T-helper 2 cell treated with Interferon-gamma antibody and Interleukin-4, amounts not matched to agents 100 ng/mL and 5 ng/mL, for 36 hours (primary cell): ENCODE measurements at regions not wholly inside any gene's neighbourhood (a gene's known extent, or its start where the extent isn't known, plus 50 kb on each side); places are given as distances from the start of the nearest gene placed in this dataset.

ENCODE experiments used
- intact Hi-C: fragments of 100-400 bp; cut with micrococcal nuclease; formaldehyde crosslinking; loops from one replicate; pipeline ENCODE4 v1.15.1; 2023

- intact Hi-C loops, result no loop called here
Observed at GRCh38 chr5:111977436-111977829, 220.4 kb upstream of the NREP start.

DNA sequence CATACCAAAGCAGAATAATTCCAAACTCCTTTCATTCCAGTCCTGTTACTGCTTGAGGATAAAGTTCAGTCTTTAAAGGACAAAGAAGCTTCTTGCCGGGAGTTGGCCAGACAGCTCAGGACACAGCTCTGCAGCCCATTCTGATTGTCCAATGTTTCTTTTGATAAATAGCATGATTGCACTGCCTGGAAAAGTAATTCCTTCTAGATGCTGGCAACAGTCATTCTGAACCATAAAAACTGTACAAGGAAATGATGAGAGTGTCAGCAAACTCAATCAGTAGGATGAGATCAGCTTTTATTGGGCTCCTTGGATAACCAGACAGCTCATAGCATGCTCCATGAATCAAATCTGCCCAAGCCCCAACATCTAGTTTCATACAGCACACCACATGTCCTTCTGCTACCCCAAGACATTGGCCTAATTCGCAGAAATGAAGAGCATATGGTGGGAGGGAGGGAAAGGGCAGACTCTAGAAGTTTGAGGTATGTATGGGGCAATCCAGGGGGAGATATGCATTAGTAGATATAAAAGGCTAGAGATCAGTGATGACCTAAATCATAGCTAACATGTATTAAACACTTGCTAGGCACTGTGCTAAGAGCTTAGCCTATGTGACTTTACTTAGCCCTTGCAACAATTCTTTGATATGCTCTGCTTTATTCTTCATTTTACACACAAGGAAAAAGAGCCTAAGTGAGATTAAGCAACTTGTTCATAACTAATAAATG lies 219.9 kb upstream of the NREP start:
- intact Hi-C loops, result no loop called here

DNA sequence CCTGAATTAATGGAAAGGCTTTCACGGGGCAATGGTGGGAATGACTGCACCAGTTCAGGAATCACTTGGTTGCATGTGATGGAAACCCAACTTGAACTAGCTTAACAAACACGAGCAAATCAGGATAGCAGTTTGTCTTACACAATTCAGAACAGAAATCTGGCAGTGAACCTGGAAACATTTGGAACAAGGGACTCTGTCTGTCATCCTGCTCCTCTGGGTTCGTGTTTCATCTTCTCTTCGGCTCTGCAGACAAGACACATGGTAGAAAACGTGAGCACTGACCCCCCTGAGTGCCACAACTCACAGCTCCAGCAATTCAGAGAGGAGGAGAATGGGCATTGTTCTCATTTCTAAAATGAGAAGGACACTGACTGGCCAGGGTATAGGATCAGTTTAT lies 218.1 kb upstream of the NREP start:
- intact Hi-C loops, result no loop called here

- intact Hi-C loops, result no loop called here
Observed at GRCh38 chr5:111973961-111974360, 217.0 kb upstream of the NREP start.

DNA sequence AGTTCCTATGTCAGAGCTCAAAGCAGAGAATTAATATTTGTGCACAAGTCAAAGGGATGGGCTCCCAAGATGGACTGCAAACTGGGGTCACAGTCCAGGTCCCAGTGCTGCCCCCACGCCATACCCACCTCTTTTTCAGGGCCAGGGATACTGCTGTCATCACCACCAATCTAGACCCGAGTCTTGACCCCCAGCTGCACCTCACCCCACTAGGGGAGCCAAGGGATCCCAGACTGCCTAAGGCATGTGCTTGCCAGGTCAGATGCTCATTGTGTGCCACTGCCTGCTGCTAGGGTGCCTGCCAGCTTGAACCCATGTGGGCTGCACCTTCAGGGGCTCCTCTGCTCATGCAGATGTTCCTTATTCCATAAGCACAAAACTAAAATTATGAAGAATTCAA lies 215.6 kb upstream of the NREP start:
- intact Hi-C loops, result no loop called here

- intact Hi-C loops, result no loop called here
Observed at GRCh38 chr5:111972080-111972479, 215.1 kb upstream of the NREP start.

DNA sequence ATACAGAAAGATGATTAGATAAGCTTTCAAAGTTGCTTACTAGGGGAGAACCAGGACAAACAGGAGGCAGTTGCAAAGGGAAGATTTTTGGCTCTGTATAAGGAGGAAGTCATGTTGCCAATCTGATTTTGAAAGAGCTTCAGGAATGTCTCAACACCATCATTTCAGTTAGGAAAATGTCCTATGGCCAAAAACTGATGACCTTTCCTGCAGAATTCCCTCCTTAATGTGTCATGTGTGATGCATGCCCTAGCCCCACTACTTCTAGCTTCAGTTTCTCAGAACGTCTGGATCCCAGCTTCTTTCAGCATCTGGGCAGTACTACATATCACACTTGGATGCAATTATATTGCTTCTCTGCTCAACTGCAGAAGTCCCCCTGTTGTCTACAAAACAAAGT lies 211.5 kb upstream of the NREP start:
- intact Hi-C loops, result no loop called here

- intact Hi-C loops, result no loop called here
Observed at GRCh38 chr5:111967463-111967862, 210.5 kb upstream of the NREP start.

DNA sequence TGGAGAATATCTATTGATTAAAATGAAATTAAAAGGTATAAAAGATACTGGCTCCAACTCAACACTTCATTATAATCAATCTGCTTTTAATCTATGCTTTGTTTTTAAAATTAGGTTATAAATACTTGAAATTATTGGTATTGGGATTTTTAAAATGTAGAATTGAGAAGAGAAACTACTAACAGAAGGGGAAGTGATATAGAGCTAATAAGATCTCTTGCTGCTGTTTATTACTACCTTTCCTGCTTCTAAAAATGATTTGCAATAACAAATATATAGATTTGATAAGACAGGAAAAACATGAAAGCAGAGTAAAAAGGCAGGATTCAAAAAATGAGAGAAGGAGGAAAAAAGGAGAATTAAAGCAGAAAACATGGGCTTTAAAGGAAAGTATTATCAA lies 209.3 kb upstream of the NREP start:
- intact Hi-C loops, result no loop called here

DNA sequence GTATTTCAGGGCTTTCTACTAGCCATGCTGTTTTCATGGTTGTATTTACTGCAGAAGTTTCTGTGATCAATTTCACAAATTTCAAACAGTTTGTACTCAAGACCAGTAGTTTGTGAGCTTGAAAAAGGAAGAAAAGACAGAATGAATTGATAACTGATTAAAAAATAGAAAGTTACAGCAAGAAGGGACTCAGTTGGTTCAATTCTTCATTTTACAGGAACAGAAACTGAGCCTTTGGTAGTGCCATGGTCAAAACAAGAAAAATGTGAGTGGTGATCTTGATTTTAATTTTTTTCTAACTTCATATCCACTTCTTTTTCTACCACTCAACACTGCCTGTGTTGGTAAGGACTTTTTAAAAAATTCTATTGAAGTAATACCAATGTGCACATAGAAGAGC lies 206.6 kb upstream of the NREP start:
- intact Hi-C loops, result no loop called here

GRCh38 chr5:111962906-111963305 lies 205.9 kb upstream of the NREP start:
- intact Hi-C loops, result no loop called here

- intact Hi-C loops, result no loop called here
Observed at GRCh38 chr5:111961862-111962261, 204.9 kb upstream of the NREP start.

DNA sequence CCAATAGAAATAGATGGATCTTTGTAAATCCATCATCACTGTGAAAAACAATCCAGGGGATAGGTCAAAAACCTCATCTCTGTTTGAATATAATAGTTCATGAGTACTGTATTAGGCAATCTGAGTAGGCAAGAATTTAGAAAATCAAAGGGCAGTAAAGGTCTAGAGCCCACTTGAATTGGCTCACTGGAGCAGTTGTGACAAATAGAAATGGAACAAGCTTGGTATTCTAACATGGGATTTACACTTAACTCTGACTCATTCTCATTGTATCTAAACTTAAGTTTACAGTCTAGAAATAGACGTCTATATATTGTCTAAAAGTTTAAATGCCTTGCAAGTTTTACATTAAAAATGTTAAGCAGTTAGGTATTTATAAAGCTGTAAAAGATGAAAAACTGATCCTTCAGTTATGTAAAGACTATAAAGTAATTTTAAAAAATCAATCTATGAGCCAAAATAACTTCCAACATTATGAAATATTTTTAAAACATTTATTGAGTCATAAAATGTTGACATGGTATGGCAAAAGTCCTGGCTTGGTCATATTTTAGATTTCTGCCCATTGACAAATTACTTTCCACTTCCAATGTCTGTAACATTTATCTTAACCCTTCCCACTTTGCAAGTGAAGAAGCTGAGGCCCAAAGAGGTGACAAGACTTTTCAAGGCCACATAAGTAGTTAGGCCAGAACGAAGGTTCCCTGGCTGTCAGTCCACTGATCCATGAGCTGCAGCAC lies 203.7 kb upstream of the NREP start:
- intact Hi-C loops, result no loop called here

DNA sequence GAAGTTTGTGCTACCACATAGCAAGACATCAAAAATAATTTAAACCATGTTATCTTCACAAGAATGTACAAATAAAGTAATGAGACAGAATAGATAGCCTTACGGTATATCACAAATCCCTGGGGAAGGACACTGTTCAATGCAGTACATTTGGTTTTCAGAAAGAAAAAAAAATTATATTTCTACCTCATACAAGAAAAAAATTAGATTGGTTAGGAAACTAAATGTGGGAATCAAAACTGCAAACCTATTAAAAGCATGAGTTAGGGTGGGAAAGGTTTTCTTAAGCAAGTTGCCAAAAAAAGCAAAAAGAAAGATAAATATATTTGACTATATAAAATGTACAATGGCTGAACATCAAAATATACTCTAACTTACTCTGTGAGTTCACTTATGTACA lies 201.9 kb upstream of the NREP start:
- intact Hi-C loops, result loop anchor here (10.0 kb wide), 1 partner anchor 126 kb away; no protein-coding TSS in a partner anchor

GRCh38 chr5:111956765-111957164 lies 199.8 kb upstream of the NREP start:
- intact Hi-C loops, result loop anchor here (10.0 kb wide), 1 partner anchor 128 kb away; no protein-coding TSS in a partner anchor

DNA sequence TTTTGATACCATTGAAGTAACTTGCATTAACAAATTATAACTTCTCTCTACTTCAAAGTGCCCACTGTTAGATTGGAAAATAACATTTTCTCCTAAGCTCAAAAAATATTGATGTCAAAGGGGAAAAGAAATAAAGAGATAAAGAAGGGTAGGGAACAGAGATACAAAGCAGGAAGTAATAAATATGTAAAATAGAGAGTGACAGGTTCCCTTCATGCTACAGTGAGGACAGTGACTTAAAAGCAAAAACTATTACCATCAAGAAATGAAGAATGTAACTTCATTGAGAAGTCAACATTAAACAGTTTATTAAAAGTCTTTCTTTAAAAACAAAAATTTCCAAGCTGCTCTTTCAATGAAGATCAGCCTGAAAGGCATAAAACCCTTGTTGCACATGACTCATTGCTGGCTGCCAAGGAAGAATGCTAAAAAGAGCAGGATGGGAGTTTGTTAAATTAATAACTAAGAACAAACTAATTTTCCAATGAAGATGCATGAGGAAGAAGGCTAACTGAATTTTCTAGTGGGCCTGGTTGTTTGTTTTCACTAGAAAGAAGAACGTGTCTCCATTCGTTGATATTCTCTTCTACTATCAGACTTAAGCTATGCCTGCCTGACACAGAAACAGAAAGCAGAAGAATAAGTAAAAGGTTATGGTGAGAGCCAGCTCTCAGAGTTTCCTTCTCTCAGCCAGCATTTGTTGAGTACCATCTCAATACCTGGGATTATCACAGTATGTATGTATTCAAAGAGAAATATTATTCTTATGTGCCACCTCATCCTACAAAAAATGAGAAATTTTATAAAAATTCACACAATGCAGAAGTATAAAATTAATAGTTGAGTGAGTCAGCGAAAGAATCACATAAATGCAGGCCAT lies 197.8 kb upstream of the NREP start:
- intact Hi-C loops, result loop anchor here (10.0 kb wide), 1 partner anchor 130 kb away; no protein-coding TSS in a partner anchor

- intact Hi-C loops, result loop anchor here (10.0 kb wide), 1 partner anchor 131 kb away; no protein-coding TSS in a partner anchor
Observed at GRCh38 chr5:111953351-111954127, 196.5 kb upstream of the NREP start.

DNA sequence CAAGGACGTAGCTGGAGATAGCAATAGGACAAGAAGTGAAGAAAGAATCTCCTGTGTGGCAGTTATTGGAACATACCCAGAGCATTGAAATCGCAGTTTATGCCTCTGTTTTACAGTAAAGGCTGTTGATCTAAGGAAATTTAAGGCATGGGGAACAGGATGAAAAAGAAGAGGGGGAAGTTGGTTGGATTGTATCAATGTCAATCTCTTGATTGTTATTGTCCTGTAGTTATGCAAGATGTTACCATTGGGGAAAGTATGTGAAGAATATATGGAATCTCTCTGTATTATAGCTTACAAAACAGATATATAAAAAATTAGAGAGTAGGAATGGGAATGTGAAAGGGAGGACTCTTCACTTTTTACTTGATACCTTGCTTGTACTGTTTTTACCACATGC lies 195.6 kb upstream of the NREP start:
- intact Hi-C loops, result loop anchor here (10.0 kb wide), 1 partner anchor 132 kb away; no protein-coding TSS in a partner anchor

GRCh38 chr5:111950660-111951059 lies 193.7 kb upstream of the NREP start:
- intact Hi-C loops, result loop anchor here (10.0 kb wide), 1 partner anchor 134 kb away; no protein-coding TSS in a partner anchor

- intact Hi-C loops, result no loop called here
Observed at GRCh38 chr5:111948092-111948841, 191.3 kb upstream of the NREP start.
